ENCODE measurements at regions not wholly inside any gene's neighbourhood (a gene's known extent, or its start where the extent isn't known, plus 50 kb on each side); places are given as distances from the start of the nearest gene placed in this dataset.

GRCh38 chr22:27523711-27524110 lies 277.8 kb downstream of the MN1 start:
- DNase-seq (ENCODE audit: low read depth) (no peak), FAIRE-seq (no peak)
- no peak overlapping the region for H3K9ac ChIP-seq (ENCODE audit: low read length)
- H2AFZ ChIP-seq (ENCODE audit: low read depth, low read length): no peak overlapping the region
- peaks cover 15% of the 10 kb centered on the region for H3K27me3 Mint-ChIP-seq (ENCODE audit: low read depth, unreplicated experiment)
- H3K9me3 Mint-ChIP-seq (ENCODE audit: unreplicated experiment): no peaks in the 10 kb centered on the region
- no peaks in the 10 kb centered on the region for H3K36me3 Mint-ChIP-seq (ENCODE audit: low read depth, unreplicated experiment)
- no peak overlapping the region for H3K4me3 ChIP-seq (ENCODE audit: insufficient read depth, low read depth, low read length)
- peaks cover 1% of the 10 kb centered on the region for H3K4me1 ChIP-seq (ENCODE audit: insufficient read depth, low read length)
- H3K4me2 ChIP-seq (ENCODE audit: low read length): no peak overlapping the region
- no peaks in the 10 kb centered on the region for H3K36me3 ChIP-seq (ENCODE audit: insufficient read depth, low read length)
- H3K27ac Mint-ChIP-seq (ENCODE audit: unreplicated experiment): no peak overlapping the region
- H3K4me3 Mint-ChIP-seq (ENCODE audit: unreplicated experiment): no peak overlapping the region
- TF ChIP-seq CTCF (IDR thresholded peaks at IDR 0.05; ENCODE audit: insufficient read depth, low read depth, low read length) (no peak), EZH2 (IDR thresholded peaks at IDR 0.05; ENCODE audit: insufficient read depth, low read length) (no peak)
- H3K27ac ChIP-seq (ENCODE audit: low read depth, low read length): no peak overlapping the region
- H3K9me3 ChIP-seq (ENCODE audit: insufficient read depth, low read depth, low read length): no peaks in the 10 kb centered on the region
- H4K20me1 ChIP-seq (ENCODE audit: insufficient read depth, low read length): no peaks in the 10 kb centered on the region
- H3K79me2 ChIP-seq (ENCODE audit: insufficient read depth, low read length): no peaks in the 10 kb centered on the region
- H3K4me1 Mint-ChIP-seq (ENCODE audit: low read depth, unreplicated experiment): peaks cover 5% of the 10 kb centered on the region
- peaks cover 2% of the 10 kb centered on the region for H3K27me3 ChIP-seq (ENCODE audit: insufficient read depth, low read length)

GRCh38 chr22:27525711-27526110 lies 275.8 kb downstream of the MN1 start:
- H3K27ac ChIP-seq (ENCODE audit: low read depth, low read length): no peak overlapping the region
- H2AFZ ChIP-seq (ENCODE audit: low read depth, low read length): no peak overlapping the region
- H3K27ac Mint-ChIP-seq (ENCODE audit: unreplicated experiment): no peak overlapping the region
- no peaks in the 10 kb centered on the region for H3K9me3 Mint-ChIP-seq (ENCODE audit: unreplicated experiment)
- H3K4me3 ChIP-seq (ENCODE audit: insufficient read depth, low read depth, low read length): no peak overlapping the region
- no peaks in the 10 kb centered on the region for H3K79me2 ChIP-seq (ENCODE audit: insufficient read depth, low read length)
- DNase-seq (ENCODE audit: low read depth) (no peak), FAIRE-seq (no peak)
- H3K9me3 ChIP-seq (ENCODE audit: insufficient read depth, low read depth, low read length): no peaks in the 10 kb centered on the region
- no peaks in the 10 kb centered on the region for H3K36me3 ChIP-seq (ENCODE audit: insufficient read depth, low read length)
- H4K20me1 ChIP-seq (ENCODE audit: insufficient read depth, low read length): no peaks in the 10 kb centered on the region
- no peaks in the 10 kb centered on the region for H3K4me1 ChIP-seq (ENCODE audit: insufficient read depth, low read length)
- peaks cover 15% of the 10 kb centered on the region for H3K27me3 Mint-ChIP-seq (ENCODE audit: low read depth, unreplicated experiment)
- no peaks in the 10 kb centered on the region for H3K4me1 Mint-ChIP-seq (ENCODE audit: low read depth, unreplicated experiment)
- no peak for TF ChIP-seq CTCF (IDR thresholded peaks at IDR 0.05; ENCODE audit: insufficient read depth, low read depth, low read length)
- no peak for TF ChIP-seq EZH2 (IDR thresholded peaks at IDR 0.05; ENCODE audit: insufficient read depth, low read length)
- peaks cover 2% of the 10 kb centered on the region for H3K27me3 ChIP-seq (ENCODE audit: insufficient read depth, low read length)
- H3K36me3 Mint-ChIP-seq (ENCODE audit: low read depth, unreplicated experiment): no peaks in the 10 kb centered on the region
- no peak overlapping the region for H3K4me3 Mint-ChIP-seq (ENCODE audit: unreplicated experiment)
- no peak overlapping the region for H3K9ac ChIP-seq (ENCODE audit: low read length)
- H3K4me2 ChIP-seq (ENCODE audit: low read length): no peak overlapping the region

GRCh38 chr22:27526901-27527300 lies 274.7 kb downstream of the MN1 start:
- Histone ChIP-seq H3K4me1 (ENCODE audit: insufficient read depth, low read length) (no peaks in the 10 kb centered on the region), H3K9ac (ENCODE audit: low read length) (no peak overlapping the region), H3K79me2 (ENCODE audit: insufficient read depth, low read length) (no peaks in the 10 kb centered on the region), H3K9me3 (ENCODE audit: insufficient read depth, low read depth, low read length) (no peaks in the 10 kb centered on the region), H3K36me3 (ENCODE audit: insufficient read depth, low read length) (no peaks in the 10 kb centered on the region), H2AFZ (ENCODE audit: low read depth, low read length) (no peak overlapping the region), H3K4me3 (ENCODE audit: insufficient read depth, low read depth, low read length) (no peak overlapping the region), H3K27me3 (ENCODE audit: insufficient read depth, low read length) (peaks cover 2% of the 10 kb centered on the region), H3K4me2 (ENCODE audit: low read length) (no peak overlapping the region), H3K27ac (ENCODE audit: low read depth, low read length) (no peak overlapping the region), H4K20me1 (ENCODE audit: insufficient read depth, low read length) (no peaks in the 10 kb centered on the region)
- H3K4me1 Mint-ChIP-seq (ENCODE audit: low read depth, unreplicated experiment): peaks cover 4% of the 10 kb centered on the region
- peaks cover 15% of the 10 kb centered on the region for H3K27me3 Mint-ChIP-seq (ENCODE audit: low read depth, unreplicated experiment)
- no peaks in the 10 kb centered on the region for H3K36me3 Mint-ChIP-seq (ENCODE audit: low read depth, unreplicated experiment)
- TF ChIP-seq CTCF (IDR thresholded peaks at IDR 0.05; ENCODE audit: insufficient read depth, low read depth, low read length): no peak
- no peak for TF ChIP-seq EZH2 (IDR thresholded peaks at IDR 0.05; ENCODE audit: insufficient read depth, low read length)
- H3K4me3 Mint-ChIP-seq (ENCODE audit: unreplicated experiment): no peak overlapping the region
- FAIRE-seq (no peak), DNase-seq (ENCODE audit: low read depth) (no peak)
- no peak overlapping the region for H3K27ac Mint-ChIP-seq (ENCODE audit: unreplicated experiment)
- no peaks in the 10 kb centered on the region for H3K9me3 Mint-ChIP-seq (ENCODE audit: unreplicated experiment)

All from astrocyte (in vitro differentiated cells and primary cell).